Right atrium auricular region (tissue), 2 donors: ENCODE measurements at regions not wholly inside any gene's neighbourhood (a gene's known extent, or its start where the extent isn't known, plus 50 kb on each side); places are given as distances from the start of the nearest gene placed in this dataset.

Experiments
- DNase-seq: peaks from one replicate; pipeline ENCODE4 v3.0.0-alpha.2; 2019; ENCODE audit warnings: low spot score
- H3K27ac ChIP-seq, 2 donors: fragments of 200-600 bp; sonication (generic); 1 replicate in 1 of 2; 2 replicates in 1 of 2; pipeline ENCODE4 v1.5.1; 2016 to 2019
- H3K27me3 ChIP-seq, 2 donors: fragments of 200-600 bp; sonication (generic); one replicate each; pipeline versions ENCODE4 v1.5.1 to v1.6.0; 2017 to 2019
- H3K36me3 ChIP-seq: fragments of 200-600 bp; sonication (generic); one replicate; pipeline ENCODE4 v1.5.1; 2016
- H3K4me1 ChIP-seq, 2 donors: fragments of 200-600 bp; sonication (generic); one replicate each; pipeline versions ENCODE4 v1.5.1 to v1.6.0; 2017 to 2019
- H3K4me3 ChIP-seq, 2 donors: fragments of 200-600 bp; sonication (generic); 1 replicate in 1 of 2; 2 replicates in 1 of 2; pipeline ENCODE4 v1.5.1; 2017 to 2019; ENCODE audit warnings: mild to moderate bottlenecking in 1 of 2, moderate library complexity in 1 of 2
- H3K9me3 ChIP-seq, 2 donors: fragments of 200-600 bp; sonication (generic); one replicate each; pipeline ENCODE4 v1.5.1; 2019
- TF ChIP-seq, protein P1 (sequence below), 2 donors: fragments of 200-600 bp; sonication (generic); IDR thresholded peaks; one replicate each; pipeline ENCODE4 v1.5.1; 2019; ENCODE audit warnings: antibody characterized with exemption in 2 of 2

DNA sequence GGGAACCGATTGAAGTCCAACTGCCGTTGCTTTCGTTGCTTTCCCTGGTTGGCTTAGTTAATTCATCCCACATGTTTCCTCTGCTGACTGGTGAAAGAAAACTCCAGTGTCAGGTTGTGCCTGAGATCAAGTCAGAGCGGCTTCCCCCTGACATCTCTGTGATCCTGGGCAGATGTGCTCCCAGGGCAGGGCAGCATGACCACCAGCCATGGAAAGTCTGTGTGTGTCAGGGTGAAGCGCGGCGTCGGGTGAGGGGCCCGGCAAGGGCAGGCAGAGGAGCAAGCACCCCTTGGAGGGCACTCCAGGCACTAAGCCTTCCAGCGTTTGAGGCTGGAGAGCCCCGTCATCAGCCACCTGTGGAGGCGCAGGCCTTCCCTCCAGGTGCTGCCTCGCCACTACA, 54.5 kb upstream of the IGF1 start:
- no peak overlapping the region for H3K27ac ChIP-seq
- DNase-seq, result no peak
- no peaks in the 10 kb centered on the region for H3K36me3 ChIP-seq
- TF ChIP-seq, protein P1, sequence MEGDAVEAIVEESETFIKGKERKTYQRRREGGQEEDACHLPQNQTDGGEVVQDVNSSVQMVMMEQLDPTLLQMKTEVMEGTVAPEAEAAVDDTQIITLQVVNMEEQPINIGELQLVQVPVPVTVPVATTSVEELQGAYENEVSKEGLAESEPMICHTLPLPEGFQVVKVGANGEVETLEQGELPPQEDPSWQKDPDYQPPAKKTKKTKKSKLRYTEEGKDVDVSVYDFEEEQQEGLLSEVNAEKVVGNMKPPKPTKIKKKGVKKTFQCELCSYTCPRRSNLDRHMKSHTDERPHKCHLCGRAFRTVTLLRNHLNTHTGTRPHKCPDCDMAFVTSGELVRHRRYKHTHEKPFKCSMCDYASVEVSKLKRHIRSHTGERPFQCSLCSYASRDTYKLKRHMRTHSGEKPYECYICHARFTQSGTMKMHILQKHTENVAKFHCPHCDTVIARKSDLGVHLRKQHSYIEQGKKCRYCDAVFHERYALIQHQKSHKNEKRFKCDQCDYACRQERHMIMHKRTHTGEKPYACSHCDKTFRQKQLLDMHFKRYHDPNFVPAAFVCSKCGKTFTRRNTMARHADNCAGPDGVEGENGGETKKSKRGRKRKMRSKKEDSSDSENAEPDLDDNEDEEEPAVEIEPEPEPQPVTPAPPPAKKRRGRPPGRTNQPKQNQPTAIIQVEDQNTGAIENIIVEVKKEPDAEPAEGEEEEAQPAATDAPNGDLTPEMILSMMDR (IDR thresholded peaks at IDR 0.05), result no peak
- H3K4me1 ChIP-seq, result no peaks in the 10 kb centered on the region
- no peaks in the 10 kb centered on the region for H3K27me3 ChIP-seq
- H3K4me3 ChIP-seq, result no peak overlapping the region
- no peaks in the 10 kb centered on the region for H3K9me3 ChIP-seq

DNA sequence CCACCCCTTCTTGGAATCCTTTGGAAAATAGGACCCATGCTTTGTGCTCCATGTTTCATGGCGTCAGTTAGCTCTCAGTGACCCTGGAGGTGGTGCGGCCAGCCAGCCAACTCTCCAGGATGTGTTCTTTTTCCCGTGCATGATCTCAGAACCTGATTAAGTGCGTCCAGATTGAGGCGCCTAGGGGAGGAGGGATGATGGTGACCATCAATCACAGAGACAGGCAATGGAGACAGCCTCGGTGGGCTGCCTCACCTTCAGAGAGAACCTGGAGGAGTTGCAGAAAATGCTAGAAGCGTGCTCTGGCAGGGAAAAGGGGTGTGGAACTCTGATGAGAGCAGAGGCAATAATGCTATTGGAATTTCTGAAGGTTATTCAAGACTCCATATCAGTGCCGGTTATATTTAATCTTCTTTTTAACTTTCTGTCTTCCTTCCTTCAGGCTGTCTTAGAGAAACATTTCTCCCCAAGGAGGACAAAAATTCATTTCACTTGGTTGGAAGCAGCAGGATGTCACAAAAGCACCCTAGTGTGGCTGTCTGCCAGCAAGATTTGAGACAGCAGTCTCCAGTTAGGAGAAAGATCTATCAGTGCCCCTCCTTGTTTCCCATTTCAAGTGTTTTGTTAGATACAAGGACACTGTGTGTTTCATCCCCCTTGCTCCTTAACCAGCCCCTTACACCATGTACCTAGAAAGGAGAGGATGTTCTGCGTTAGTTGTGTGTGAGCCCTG, 53.3 kb upstream of the IGF1 start:
- TF ChIP-seq, protein P1 (IDR thresholded peaks at IDR 0.05), result no peak
- no peaks in the 10 kb centered on the region for H3K9me3 ChIP-seq
- no peak overlapping the region for H3K27ac ChIP-seq
- no peak for DNase-seq
- H3K4me3 ChIP-seq, result no peak overlapping the region
- H3K27me3 ChIP-seq, result no peaks in the 10 kb centered on the region
- H3K36me3 ChIP-seq, result no peaks in the 10 kb centered on the region
- no peaks in the 10 kb centered on the region for H3K4me1 ChIP-seq
